ENCODE measurements at regions not wholly inside any gene's neighbourhood (a gene's known extent, or its start where the extent isn't known, plus 50 kb on each side); places are given as distances from the start of the nearest gene placed in this dataset.

DNA sequence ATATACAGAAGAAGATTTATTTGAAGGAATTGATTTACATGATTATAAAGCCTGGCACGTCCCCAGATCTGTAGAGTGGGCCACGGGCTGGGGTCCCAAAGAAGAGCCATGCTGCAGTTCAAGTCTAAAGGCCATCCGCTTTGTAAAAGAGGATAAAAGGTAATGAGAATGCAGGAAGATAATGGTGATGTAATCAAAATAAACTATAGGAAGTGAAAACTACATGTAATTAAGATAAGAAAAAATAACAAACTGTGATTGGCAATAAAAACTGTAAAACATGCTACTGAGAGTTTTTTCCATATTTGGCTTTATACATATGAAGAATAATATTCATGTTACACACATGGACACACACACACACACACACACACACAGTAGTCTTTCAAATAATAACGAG is 59.0 kb upstream of the TMEFF2 start:
- no peaks in the 10 kb centered on the region for H3K36me3 Mint-ChIP-seq
- H3K27ac Mint-ChIP-seq, result no peak overlapping the region
- no peak for DNase-seq (ENCODE audit: low spot score)
- H3K4me3 Mint-ChIP-seq, result no peak overlapping the region
- CTCF ChIA-PET, result no interaction called here
- POLR2A ChIA-PET, result no interaction called here
- no peaks in the 10 kb centered on the region for H3K9me3 Mint-ChIP-seq
- H3K27me3 Mint-ChIP-seq (ENCODE audit: low read depth), result no peaks in the 10 kb centered on the region
- no peaks in the 10 kb centered on the region for H3K4me1 Mint-ChIP-seq
- TF ChIP-seq ZNF396 (CRISPR knock-in tag; IDR thresholded peaks at IDR 0.05; ENCODE audit: borderline replicate concordance) (no peak), RORB (CRISPR knock-in tag; IDR thresholded peaks at IDR 0.05) (no peak), FOXP4 (CRISPR knock-in tag; IDR thresholded peaks at IDR 0.05) (no peak), NR1H2 (CRISPR knock-in tag; IDR thresholded peaks at IDR 0.05) (no peak), MYBL2 (CRISPR knock-in tag; IDR thresholded peaks at IDR 0.05) (no peak), CTCF (IDR thresholded peaks at IDR 0.05) (no peak), ESRRA (CRISPR knock-in tag; IDR thresholded peaks at IDR 0.05; ENCODE audit: borderline replicate concordance) (no peak), ATF3 (CRISPR knock-in tag; conservative IDR thresholded peaks at IDR 0.05) (no peak), ZBTB43 (CRISPR knock-in tag; IDR thresholded peaks at IDR 0.05) (no peak), KAT7 (CRISPR knock-in tag; IDR thresholded peaks at IDR 0.05; ENCODE audit: borderline replicate concordance) (no peak), CREB1 (CRISPR knock-in tag; IDR thresholded peaks at IDR 0.05) (no peak), GTF2I (CRISPR knock-in tag; conservative IDR thresholded peaks at IDR 0.05) (no peak), ETV6 (CRISPR knock-in tag; IDR thresholded peaks at IDR 0.05) (no peak), FOXJ3 (CRISPR knock-in tag; IDR thresholded peaks at IDR 0.05; ENCODE audit: borderline replicate concordance) (no peak), GRHL2 (CRISPR knock-in tag; IDR thresholded peaks at IDR 0.05; ENCODE audit: insufficient replicate concordance, severe bottlenecking) (no peak), ZNF423 (CRISPR knock-in tag; IDR thresholded peaks at IDR 0.05) (no peak), MXD4 (CRISPR knock-in tag; IDR thresholded peaks at IDR 0.05; ENCODE audit: borderline replicate concordance) (no peak)
- TF ChIP-seq, protein P1, sequence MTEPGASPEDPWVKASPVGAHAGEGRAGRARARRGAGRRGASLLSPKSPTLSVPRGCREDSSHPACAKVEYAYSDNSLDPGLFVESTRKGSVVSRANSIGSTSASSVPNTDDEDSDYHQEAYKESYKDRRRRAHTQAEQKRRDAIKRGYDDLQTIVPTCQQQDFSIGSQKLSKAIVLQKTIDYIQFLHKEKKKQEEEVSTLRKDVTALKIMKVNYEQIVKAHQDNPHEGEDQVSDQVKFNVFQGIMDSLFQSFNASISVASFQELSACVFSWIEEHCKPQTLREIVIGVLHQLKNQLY (CRISPR knock-in tag; IDR thresholded peaks at IDR 0.05), result no peak
- TF ChIP-seq, protein P2, sequence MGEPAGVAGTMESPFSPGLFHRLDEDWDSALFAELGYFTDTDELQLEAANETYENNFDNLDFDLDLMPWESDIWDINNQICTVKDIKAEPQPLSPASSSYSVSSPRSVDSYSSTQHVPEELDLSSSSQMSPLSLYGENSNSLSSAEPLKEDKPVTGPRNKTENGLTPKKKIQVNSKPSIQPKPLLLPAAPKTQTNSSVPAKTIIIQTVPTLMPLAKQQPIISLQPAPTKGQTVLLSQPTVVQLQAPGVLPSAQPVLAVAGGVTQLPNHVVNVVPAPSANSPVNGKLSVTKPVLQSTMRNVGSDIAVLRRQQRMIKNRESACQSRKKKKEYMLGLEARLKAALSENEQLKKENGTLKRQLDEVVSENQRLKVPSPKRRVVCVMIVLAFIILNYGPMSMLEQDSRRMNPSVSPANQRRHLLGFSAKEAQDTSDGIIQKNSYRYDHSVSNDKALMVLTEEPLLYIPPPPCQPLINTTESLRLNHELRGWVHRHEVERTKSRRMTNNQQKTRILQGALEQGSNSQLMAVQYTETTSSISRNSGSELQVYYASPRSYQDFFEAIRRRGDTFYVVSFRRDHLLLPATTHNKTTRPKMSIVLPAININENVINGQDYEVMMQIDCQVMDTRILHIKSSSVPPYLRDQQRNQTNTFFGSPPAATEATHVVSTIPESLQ (CRISPR knock-in tag; IDR thresholded peaks at IDR 0.05), result no peak
- TF ChIP-seq, protein P3, sequence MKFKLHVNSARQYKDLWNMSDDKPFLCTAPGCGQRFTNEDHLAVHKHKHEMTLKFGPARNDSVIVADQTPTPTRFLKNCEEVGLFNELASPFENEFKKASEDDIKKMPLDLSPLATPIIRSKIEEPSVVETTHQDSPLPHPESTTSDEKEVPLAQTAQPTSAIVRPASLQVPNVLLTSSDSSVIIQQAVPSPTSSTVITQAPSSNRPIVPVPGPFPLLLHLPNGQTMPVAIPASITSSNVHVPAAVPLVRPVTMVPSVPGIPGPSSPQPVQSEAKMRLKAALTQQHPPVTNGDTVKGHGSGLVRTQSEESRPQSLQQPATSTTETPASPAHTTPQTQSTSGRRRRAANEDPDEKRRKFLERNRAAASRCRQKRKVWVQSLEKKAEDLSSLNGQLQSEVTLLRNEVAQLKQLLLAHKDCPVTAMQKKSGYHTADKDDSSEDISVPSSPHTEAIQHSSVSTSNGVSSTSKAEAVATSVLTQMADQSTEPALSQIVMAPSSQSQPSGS (CRISPR knock-in tag; IDR thresholded peaks at IDR 0.05; ENCODE audit: borderline replicate concordance, low read depth), result no peak
- no peak for ATAC-seq

Measured in WTC11 (cell line).